ENCODE measurements at regions not wholly inside any gene's neighbourhood (a gene's known extent, or its start where the extent isn't known, plus 50 kb on each side); places are given as distances from the start of the nearest gene placed in this dataset.

DNA sequence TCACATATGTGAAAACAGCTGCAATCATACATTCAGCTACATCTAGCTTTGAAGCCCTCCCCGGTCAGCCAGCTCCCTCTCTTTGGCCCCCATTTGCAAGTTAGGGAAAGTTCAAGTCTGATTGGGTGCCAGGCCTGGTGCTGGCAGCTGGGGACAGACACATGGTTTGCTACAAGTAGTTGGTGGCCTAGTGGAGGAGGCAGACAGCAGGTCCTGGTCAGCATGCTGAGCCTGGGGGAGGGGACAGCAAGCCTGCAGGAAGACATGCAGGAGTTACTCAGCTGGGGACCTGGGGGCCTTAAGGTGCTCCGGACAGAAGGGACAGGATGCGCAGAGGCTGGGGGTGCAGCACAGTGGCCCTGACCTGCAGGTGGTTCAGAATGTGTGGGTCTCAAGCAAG lies 956.9 kb upstream of the ZNF722 start:
- WGBS (ENCODE audit: insufficient coverage, low coverage, low lambda C conversion rate, missing lambda C conversion rate): 45% methylated on average over 2 of the region's 3 CpGs
- H3K27ac ChIP-seq: no peak overlapping the region
- H3K9me3 ChIP-seq: no peaks in the 10 kb centered on the region
- no peak overlapping the region for H3K4me3 ChIP-seq
- TF ChIP-seq POLR2A (IDR thresholded peaks at IDR 0.05): no peak
- TF ChIP-seq, protein P1, sequence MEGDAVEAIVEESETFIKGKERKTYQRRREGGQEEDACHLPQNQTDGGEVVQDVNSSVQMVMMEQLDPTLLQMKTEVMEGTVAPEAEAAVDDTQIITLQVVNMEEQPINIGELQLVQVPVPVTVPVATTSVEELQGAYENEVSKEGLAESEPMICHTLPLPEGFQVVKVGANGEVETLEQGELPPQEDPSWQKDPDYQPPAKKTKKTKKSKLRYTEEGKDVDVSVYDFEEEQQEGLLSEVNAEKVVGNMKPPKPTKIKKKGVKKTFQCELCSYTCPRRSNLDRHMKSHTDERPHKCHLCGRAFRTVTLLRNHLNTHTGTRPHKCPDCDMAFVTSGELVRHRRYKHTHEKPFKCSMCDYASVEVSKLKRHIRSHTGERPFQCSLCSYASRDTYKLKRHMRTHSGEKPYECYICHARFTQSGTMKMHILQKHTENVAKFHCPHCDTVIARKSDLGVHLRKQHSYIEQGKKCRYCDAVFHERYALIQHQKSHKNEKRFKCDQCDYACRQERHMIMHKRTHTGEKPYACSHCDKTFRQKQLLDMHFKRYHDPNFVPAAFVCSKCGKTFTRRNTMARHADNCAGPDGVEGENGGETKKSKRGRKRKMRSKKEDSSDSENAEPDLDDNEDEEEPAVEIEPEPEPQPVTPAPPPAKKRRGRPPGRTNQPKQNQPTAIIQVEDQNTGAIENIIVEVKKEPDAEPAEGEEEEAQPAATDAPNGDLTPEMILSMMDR (IDR thresholded peaks at IDR 0.05): no peak
- ATAC-seq: no peak
- H3K27me3 ChIP-seq: no peaks in the 10 kb centered on the region
- DNase-seq: no peak
- intact Hi-C loops (cut with DNase I): no loop called here
- H3K36me3 ChIP-seq: no peaks in the 10 kb centered on the region
- no peaks in the 10 kb centered on the region for H3K4me1 ChIP-seq

DNA sequence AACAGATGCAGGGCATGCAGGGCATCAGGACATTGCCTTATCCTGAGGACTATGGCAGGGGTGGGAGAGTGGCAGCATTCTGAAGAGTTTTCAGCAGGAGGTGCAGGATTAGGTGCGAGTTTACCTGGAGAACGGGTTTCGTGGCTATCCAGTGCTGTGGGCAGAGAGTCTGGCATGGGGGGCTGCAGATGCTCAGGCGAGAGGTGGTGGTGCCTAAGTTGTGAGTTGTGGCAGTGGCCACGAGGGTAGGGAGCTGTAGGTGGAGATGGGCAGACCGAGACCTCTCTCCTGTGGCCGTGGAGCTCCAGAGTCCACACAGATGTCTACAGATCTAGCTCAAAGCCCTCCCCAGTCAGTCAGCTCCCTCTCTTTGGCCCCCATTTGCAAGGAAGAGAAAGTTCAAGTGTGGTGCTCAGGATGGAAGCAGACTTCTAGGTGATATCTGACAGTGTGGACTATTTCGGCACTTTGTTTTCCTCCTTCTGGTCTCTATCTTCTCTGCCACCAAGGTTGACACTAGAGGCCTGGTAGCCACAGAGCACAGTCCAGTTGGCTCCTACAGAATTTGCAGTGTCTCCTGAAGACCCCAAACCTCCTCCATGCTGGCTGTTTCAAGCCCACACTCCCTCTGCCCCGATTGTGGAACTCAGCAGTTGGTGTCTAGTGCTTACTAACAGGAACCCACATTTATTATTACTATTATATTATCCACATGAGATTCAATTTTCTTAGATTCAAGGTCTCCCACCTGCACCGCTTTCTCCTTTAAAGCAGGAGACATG lies 955.7 kb upstream of the ZNF722 start:
- Histone ChIP-seq H3K4me3 (no peak overlapping the region), H3K36me3 (no peaks in the 10 kb centered on the region), H3K27me3 (no peaks in the 10 kb centered on the region), H3K9me3 (no peaks in the 10 kb centered on the region), H3K27ac (no peak overlapping the region), H3K4me1 (no peaks in the 10 kb centered on the region)
- intact Hi-C loops (cut with DNase I): no loop called here
- no peak for DNase-seq
- no peak for TF ChIP-seq POLR2A (IDR thresholded peaks at IDR 0.05)
- TF ChIP-seq, protein P1 (IDR thresholded peaks at IDR 0.05): no peak
- WGBS (ENCODE audit: insufficient coverage, low coverage, low lambda C conversion rate, missing lambda C conversion rate): 32% methylated on average over 8 of the region's 10 CpGs
- ATAC-seq: no peak

DNA sequence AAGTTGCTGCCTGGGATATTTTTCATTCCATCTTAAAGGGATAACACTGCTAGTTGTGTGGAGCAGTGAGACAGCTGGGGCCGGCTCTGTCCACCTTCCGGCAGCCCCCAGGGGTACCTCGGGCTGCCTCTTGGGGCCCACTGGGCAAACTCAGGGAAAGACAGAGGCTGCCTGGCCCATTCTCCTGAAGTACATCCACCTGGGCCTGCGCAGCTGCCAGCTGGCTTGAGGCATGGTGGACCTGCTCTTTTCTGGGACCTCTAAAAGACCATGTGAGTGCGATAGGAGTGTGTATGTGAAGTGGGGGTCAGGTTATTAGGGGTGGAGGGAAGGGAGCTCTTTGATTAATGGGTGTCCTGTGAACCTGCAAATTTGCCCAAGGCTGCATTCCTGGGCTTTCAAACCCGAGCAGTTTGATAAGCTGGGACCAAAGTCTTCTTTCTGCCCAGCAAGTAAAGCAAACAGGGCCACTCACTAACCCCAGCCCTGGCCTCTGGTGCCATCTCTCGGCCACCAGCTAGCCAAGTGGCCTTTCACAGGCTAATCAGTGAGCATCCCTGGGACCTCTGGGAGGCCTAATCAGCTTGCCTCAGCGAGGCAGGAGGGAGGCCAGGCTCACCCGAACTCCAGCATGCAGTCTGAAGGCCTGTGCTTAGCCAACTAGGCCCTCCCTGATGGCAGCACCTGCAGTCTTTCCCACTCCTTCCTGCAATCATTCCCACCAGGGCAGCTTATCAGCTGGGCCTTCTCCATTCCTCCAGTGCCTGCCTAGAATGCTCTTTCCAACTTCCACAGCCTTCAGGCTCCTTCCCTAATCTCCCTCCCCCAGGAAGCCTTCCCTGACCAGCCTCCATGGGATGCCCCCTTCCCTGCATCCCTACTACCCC lies 954.7 kb upstream of the ZNF722 start:
- TF ChIP-seq POLR2A (IDR thresholded peaks at IDR 0.05): no peak
- TF ChIP-seq, protein P1 (IDR thresholded peaks at IDR 0.05): peak in 1 of 4 donors; percentile 12
- WGBS (ENCODE audit: insufficient coverage, low coverage, low lambda C conversion rate, missing lambda C conversion rate): no CpG with 5 or more reads among the region's 9 CpGs
- intact Hi-C loops (cut with DNase I): no loop called here
- no peak for DNase-seq
- Histone ChIP-seq H3K4me3 (no peak overlapping the region), H3K9me3 (no peaks in the 10 kb centered on the region), H3K27me3 (no peaks in the 10 kb centered on the region), H3K4me1 (no peaks in the 10 kb centered on the region), H3K36me3 (no peaks in the 10 kb centered on the region), H3K27ac (no peak overlapping the region)
- ATAC-seq: peak in 2 of 4 donors; percentile 35

DNA sequence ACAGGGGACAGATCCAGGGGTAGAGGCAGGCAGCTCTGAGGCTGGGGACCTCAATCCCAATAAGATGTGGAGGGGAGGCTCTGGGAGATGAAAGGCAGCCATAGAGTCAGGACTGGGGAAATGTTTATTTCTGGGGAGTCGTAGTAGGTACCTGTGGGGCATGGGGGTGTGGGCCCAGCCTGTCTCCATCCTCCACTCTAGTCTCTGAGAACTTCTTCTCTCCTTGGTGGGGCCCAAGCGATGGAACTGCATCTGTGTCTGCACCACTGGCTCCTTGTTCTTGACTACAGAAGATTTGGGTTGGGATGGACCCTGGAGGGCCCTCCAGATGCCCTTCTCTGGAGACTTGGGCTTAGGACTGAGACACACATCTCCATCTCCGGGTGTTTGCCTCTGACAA lies 953.9 kb upstream of the ZNF722 start:
- no peaks in the 10 kb centered on the region for H3K4me1 ChIP-seq
- H3K36me3 ChIP-seq: no peaks in the 10 kb centered on the region
- no peak for DNase-seq
- intact Hi-C loops (cut with DNase I): no loop called here
- no peaks in the 10 kb centered on the region for H3K27me3 ChIP-seq
- H3K27ac ChIP-seq: no peak overlapping the region
- TF ChIP-seq POLR2A (IDR thresholded peaks at IDR 0.05): no peak
- TF ChIP-seq, protein P1 (IDR thresholded peaks at IDR 0.05): no peak
- 60% methylated on average over 1 of the region's 3 CpGs for WGBS (ENCODE audit: insufficient coverage, low coverage, low lambda C conversion rate, missing lambda C conversion rate)
- no peak for ATAC-seq
- H3K9me3 ChIP-seq: no peaks in the 10 kb centered on the region
- no peak overlapping the region for H3K4me3 ChIP-seq
